K562 (cell line): ENCODE measurements at regions not wholly inside any gene's neighbourhood (a gene's known extent, or its start where the extent isn't known, plus 50 kb on each side); places are given as distances from the start of the nearest gene placed in this dataset.

ENCODE experiments used
- ATAC-seq: fragments of 200-7000 bp; cut with Tn5 transposase; 3 replicates; pipeline ENCODE4 v1.9.1; 2020; ENCODE audit warnings: moderate library complexity
- BruUV-seq: library from RNA; stranded (reverse); fragments of 400-500 nt; replicated peaks from 2 replicates; lab custom pipeline; 2021; lab: Mats Ljungman, UMichigan
- CTCF ChIA-PET: fragments of 300-600 bp; formaldehyde crosslinking; extraction: SDS; loops from one replicate; lab custom pipeline; 2021; ENCODE audit warnings: low intra/inter-chr PET ratio; lab: Yijun Ruan, JAX
- POLR2A ChIA-PET: fragments of 300-600, 350-650 bp; sonication (Branson Sonifier 250); formaldehyde crosslinking; extraction: SDS; loops from one replicate; lab custom pipeline; 2021; ENCODE audit warnings: antibody characterized with exemption, inconsistent platforms; lab: Yijun Ruan, JAX
- DNase-seq, 4 experiments: peaks; one replicate each; pipeline versions ENCODE4 v3.0.0 to v3.0.0-alpha.2; 2011 to 2018; ENCODE audit warnings: low spot score in 3 of 4, mixed read lengths in 3 of 4; ENCODE audit errors: extremely low read depth in 1 of 4
- FAIRE-seq: peaks from 2 replicates; lab custom pipeline; 2011; peaks lifted over from hg19 to GRCh38; lab: Jason Lieb, UNC
- H2AFZ ChIP-seq: 2 replicates; pipeline ENCODE4 v1.6.0; 2011; ENCODE audit warnings: low read depth, low read length, control low read depth, inconsistent platforms
- H3K27ac ChIP-seq: fragments of 200-600 bp; 3 replicates; pipeline ENCODE4 v1.8.0; 2011; ENCODE audit warnings: low read depth, mild to moderate bottlenecking, control low read depth, inconsistent platforms, low read length, moderate library complexity, mixed read lengths; ENCODE audit errors: extremely low read depth
- H3K27me3 ChIP-seq, 2 experiments: fragments of 300-600 bp in 1 of 2; 2 replicates in 1 of 2; 3 replicates in 1 of 2; pipeline versions ENCODE4 v1.6.0 to v1.8.0; 2011; ENCODE audit warnings: inconsistent platforms in 2 of 2, low read length in 2 of 2, mild to moderate bottlenecking in 1 of 2, mixed read lengths in 1 of 2, moderate library complexity in 1 of 2; ENCODE audit not compliant: control insufficient read depth in 2 of 2, insufficient read depth in 2 of 2
- H3K36me3 ChIP-seq: fragments of 300-600 bp; 3 replicates; pipeline ENCODE4 v1.8.0; 2011; ENCODE audit warnings: mild to moderate bottlenecking, low read length, inconsistent platforms; ENCODE audit not compliant: control insufficient read depth, insufficient read depth
- H3K4me1 ChIP-seq, 2 experiments: fragments of 200-600 bp in 1 of 2; replicated peaks in 1 of 2; 2 replicates in 1 of 2; 3 replicates in 1 of 2; pipeline versions ENCODE4 v1.5.1 to v1.8.0; 2011; ENCODE audit warnings: inconsistent platforms in 2 of 2, low read length in 2 of 2, mild to moderate bottlenecking in 1 of 2, mixed read lengths in 1 of 2, moderate library complexity in 1 of 2; ENCODE audit not compliant: control insufficient read depth in 2 of 2, insufficient read depth in 2 of 2
- H3K4me2 ChIP-seq: 2 replicates; pipeline ENCODE4 v1.6.1; 2011; ENCODE audit warnings: low read length, control low read depth, inconsistent platforms, mixed read lengths; ENCODE audit not compliant: insufficient read depth
- H3K4me3 ChIP-seq: fragments of 200-600 bp; sonication (generic), shearing (Covaris generic); 2 replicates; pipeline ENCODE4 v1.5.1; 2016; ENCODE audit warnings: control low read depth, inconsistent platforms
- H3K79me2 ChIP-seq: fragments of 200-600 bp; 3 replicates; pipeline ENCODE4 v1.8.0; 2011; ENCODE audit warnings: low read length, inconsistent platforms; ENCODE audit not compliant: control insufficient read depth, insufficient read depth
- H3K9ac ChIP-seq, 2 experiments: 2 replicates each; pipeline versions ENCODE4 v1.6.0 to v1.6.1; 2011; ENCODE audit warnings: low read depth in 2 of 2, low read length in 2 of 2, control low read depth in 1 of 2, inconsistent platforms in 1 of 2, mild to moderate bottlenecking in 1 of 2, mixed read lengths in 1 of 2; ENCODE audit not compliant: insufficient read depth in 1 of 2
- H3K9me1 ChIP-seq: one replicate; pipeline ENCODE4 v1.6.0; 2011; ENCODE audit warnings: inconsistent platforms, mild to moderate bottlenecking, low read length, moderate library complexity; ENCODE audit not compliant: control insufficient read depth, insufficient read depth
- H3K9me3 ChIP-seq: replicated peaks from 2 replicates; pipeline ENCODE4 v1.5.1; 2011; ENCODE audit warnings: low read depth, low read length, inconsistent platforms; ENCODE audit not compliant: control insufficient read depth, insufficient read depth
- H4K20me1 ChIP-seq: replicated peaks from 2 replicates; pipeline ENCODE4 v1.6.1; 2011; ENCODE audit warnings: low read length, inconsistent platforms, mixed read lengths; ENCODE audit not compliant: control insufficient read depth, insufficient read depth
- BDP1 ChIP-seq: IDR thresholded peaks from 3 replicates; pipeline ENCODE4 v1.6.1; 2011; ENCODE audit not compliant: insufficient read length, insufficient read depth
- C11orf30 ChIP-seq: fragments of 450-650 bp; IDR thresholded peaks from 2 replicates; pipeline ENCODE4 v1.6.1; 2016; ENCODE audit warnings: low read depth, mild to moderate bottlenecking
- DACH1 ChIP-seq: fragments of 450-650 bp; IDR thresholded peaks from 2 replicates; pipeline ENCODE4 v1.6.1; 2018; ENCODE audit not compliant: partially characterized antibody
- EGR1 ChIP-seq: fragments of 450-650 bp; conservative IDR thresholded peaks from 2 replicates; pipeline ENCODE4 v1.6.1; 2017; ENCODE audit warnings: mild to moderate bottlenecking
- GATA2 ChIP-seq: sonication (generic); formaldehyde crosslinking; IDR thresholded peaks from 2 replicates; pipeline ENCODE4 v1.4.0; 2020; ENCODE audit warnings: mild to moderate bottlenecking, missing genetic modification reagents
- MAFF ChIP-seq: IDR thresholded peaks from 2 replicates; pipeline ENCODE4 v1.6.1; 2012; ENCODE audit warnings: low read length, improper control_type of control experiment
- MAFG ChIP-seq: fragments of 450-650 bp; conservative IDR thresholded peaks from 2 replicates; pipeline ENCODE4 v1.6.1; 2016; ENCODE audit warnings: missing genetic modification characterization, missing compliant biosample characterization
- MAFK ChIP-seq: IDR thresholded peaks from 2 replicates; pipeline ENCODE4 v1.6.1; 2011; ENCODE audit warnings: low read length, improper control_type of control experiment
- ZNF274 ChIP-seq: IDR thresholded peaks from 2 replicates; pipeline ENCODE4 v1.6.1; 2011; ENCODE audit warnings: low read depth, mild to moderate bottlenecking, low read length, moderate library complexity, borderline replicate concordance
- ZNF316 ChIP-seq: fragments of 450-650 bp; IDR thresholded peaks from 2 replicates; pipeline ENCODE4 v1.6.1; 2016
- WGBS: fragments of 100-300 bp; shearing (Covaris generic); methylation state at CpG from one replicate; pipeline ENCODE4 v1.1.6; 2016; ENCODE audit warnings: low coverage, mixed read lengths; ENCODE audit not compliant: insufficient coverage; ENCODE audit errors: missing lambda C conversion rate; 5-methylcytosine and 5-hydroxymethylcytosine counted together
- in situ Hi-C: fragments of 300-500 bp; cut with MboI; formaldehyde crosslinking; loops from 4 replicates; pipeline ENCODE4 v1.15.0; 2018; ENCODE audit warnings: inconsistent platforms, mixed read lengths
- intact Hi-C: fragments of 100-400 bp; cut with micrococcal nuclease; formaldehyde crosslinking; loops from 2 replicates; pipeline ENCODE4 v1.14.2; 2022
- TF ChIP-seq, protein P1 (sequence below): sonication (generic); formaldehyde crosslinking; IDR thresholded peaks from 2 replicates; pipeline ENCODE4 v1.8.0; 2023; ENCODE audit warnings: mild to moderate bottlenecking, missing genetic modification reagents
- TF ChIP-seq, protein P2 (sequence below): fragments of 150-350 bp; IDR thresholded peaks from 2 replicates; pipeline ENCODE4 v1.6.1; 2014; ENCODE audit warnings: low read depth, mild to moderate bottlenecking, low read length, borderline replicate concordance

DNA sequence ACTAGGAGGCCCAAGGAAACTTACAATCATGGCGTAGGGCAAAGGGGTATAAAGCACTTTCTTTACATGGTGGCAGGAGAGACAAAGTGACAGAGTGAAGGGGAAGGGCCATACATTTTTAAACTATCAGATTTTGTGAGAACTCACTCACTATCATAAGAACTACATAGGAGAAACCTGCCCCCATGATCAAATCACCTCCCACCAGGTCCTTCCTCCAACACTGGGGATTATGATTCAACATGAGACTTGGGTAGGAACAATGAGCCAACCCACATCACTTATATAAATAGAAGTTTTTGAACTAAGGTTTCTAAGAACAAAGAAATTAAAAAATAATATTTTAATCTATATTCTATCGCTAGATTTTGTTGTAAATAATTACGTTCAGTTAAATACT, 460.3 kb upstream of the TYRP1 start (continued):
- TF ChIP-seq, protein P1, sequence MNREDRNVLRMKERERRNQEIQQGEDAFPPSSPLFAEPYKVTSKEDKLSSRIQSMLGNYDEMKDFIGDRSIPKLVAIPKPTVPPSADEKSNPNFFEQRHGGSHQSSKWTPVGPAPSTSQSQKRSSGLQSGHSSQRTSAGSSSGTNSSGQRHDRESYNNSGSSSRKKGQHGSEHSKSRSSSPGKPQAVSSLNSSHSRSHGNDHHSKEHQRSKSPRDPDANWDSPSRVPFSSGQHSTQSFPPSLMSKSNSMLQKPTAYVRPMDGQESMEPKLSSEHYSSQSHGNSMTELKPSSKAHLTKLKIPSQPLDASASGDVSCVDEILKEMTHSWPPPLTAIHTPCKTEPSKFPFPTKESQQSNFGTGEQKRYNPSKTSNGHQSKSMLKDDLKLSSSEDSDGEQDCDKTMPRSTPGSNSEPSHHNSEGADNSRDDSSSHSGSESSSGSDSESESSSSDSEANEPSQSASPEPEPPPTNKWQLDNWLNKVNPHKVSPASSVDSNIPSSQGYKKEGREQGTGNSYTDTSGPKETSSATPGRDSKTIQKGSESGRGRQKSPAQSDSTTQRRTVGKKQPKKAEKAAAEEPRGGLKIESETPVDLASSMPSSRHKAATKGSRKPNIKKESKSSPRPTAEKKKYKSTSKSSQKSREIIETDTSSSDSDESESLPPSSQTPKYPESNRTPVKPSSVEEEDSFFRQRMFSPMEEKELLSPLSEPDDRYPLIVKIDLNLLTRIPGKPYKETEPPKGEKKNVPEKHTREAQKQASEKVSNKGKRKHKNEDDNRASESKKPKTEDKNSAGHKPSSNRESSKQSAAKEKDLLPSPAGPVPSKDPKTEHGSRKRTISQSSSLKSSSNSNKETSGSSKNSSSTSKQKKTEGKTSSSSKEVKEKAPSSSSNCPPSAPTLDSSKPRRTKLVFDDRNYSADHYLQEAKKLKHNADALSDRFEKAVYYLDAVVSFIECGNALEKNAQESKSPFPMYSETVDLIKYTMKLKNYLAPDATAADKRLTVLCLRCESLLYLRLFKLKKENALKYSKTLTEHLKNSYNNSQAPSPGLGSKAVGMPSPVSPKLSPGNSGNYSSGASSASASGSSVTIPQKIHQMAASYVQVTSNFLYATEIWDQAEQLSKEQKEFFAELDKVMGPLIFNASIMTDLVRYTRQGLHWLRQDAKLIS (CRISPR knock-in tag): no peak

DNA sequence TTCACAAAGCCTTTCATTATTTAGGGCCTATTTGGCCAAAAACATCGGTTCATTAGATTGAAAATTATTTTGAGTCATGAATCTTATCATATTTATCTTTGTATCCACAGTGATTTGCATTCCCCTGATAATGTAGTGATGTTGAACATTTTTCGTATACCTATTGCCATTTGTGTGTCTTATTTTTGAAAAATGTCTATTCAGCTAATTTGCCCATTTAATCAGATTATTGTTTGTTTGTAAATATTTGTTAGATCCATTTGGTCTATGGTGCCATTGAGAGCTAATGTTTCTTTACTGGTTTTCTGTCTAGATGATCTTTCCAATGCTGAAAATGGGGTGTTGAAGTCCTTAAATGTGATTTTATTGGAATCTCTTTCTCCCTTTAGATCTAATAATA, 439.2 kb upstream of the TYRP1 start:
- no peaks in the 10 kb centered on the region for H3K4me1 ChIP-seq
- H3K9ac ChIP-seq: no peak overlapping the region
- BruUV-seq: no TSS peak
- no peaks in the 10 kb centered on the region for H3K36me3 ChIP-seq
- H3K9me1 ChIP-seq: no peaks in the 10 kb centered on the region
- H3K79me2 ChIP-seq: no peaks in the 10 kb centered on the region
- intact Hi-C loops: no loop called here
- ChIA-PET POLR2A (no interaction called here), CTCF (no interaction called here)
- no peaks in the 10 kb centered on the region for H3K27me3 ChIP-seq
- H4K20me1 ChIP-seq: no peaks in the 10 kb centered on the region
- no peak for ATAC-seq
- H3K4me2 ChIP-seq: no peak overlapping the region
- H3K27ac ChIP-seq: no peak overlapping the region
- H2AFZ ChIP-seq: no peak overlapping the region
- 0% methylated on average over 2 of the region's 2 CpGs for WGBS
- in situ Hi-C loops: no loop called here
- TF ChIP-seq MAFF (peak; percentile 60), BDP1 (no peak), DACH1 (no peak), MAFG (peak; percentile 48), GATA2 (CRISPR knock-in tag) (no peak), MAFK (peak; percentile 57), ZNF316 (peak; percentile 68), ZNF274 (no peak), EGR1 (no peak), C11orf30 (peak; percentile 54; the same call in 1 of the 2 replicates)
- TF ChIP-seq, protein P2, sequence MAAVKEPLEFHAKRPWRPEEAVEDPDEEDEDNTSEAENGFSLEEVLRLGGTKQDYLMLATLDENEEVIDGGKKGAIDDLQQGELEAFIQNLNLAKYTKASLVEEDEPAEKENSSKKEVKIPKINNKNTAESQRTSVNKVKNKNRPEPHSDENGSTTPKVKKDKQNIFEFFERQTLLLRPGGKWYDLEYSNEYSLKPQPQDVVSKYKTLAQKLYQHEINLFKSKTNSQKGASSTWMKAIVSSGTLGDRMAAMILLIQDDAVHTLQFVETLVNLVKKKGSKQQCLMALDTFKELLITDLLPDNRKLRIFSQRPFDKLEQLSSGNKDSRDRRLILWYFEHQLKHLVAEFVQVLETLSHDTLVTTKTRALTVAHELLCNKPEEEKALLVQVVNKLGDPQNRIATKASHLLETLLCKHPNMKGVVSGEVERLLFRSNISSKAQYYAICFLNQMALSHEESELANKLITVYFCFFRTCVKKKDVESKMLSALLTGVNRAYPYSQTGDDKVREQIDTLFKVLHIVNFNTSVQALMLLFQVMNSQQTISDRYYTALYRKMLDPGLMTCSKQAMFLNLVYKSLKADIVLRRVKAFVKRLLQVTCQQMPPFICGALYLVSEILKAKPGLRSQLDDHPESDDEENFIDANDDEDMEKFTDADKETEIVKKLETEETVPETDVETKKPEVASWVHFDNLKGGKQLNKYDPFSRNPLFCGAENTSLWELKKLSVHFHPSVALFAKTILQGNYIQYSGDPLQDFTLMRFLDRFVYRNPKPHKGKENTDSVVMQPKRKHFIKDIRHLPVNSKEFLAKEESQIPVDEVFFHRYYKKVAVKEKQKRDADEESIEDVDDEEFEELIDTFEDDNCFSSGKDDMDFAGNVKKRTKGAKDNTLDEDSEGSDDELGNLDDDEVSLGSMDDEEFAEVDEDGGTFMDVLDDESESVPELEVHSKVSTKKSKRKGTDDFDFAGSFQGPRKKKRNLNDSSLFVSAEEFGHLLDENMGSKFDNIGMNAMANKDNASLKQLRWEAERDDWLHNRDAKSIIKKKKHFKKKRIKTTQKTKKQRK: no peak
- DNase-seq: no peak
- H3K9me3 ChIP-seq: no peaks in the 10 kb centered on the region
- FAIRE-seq: no peak
- no peak overlapping the region for H3K4me3 ChIP-seq
